ENCODE measurements at regions not wholly inside any gene's neighbourhood (a gene's known extent, or its start where the extent isn't known, plus 50 kb on each side); places are given as distances from the start of the nearest gene placed in this dataset.

DNA sequence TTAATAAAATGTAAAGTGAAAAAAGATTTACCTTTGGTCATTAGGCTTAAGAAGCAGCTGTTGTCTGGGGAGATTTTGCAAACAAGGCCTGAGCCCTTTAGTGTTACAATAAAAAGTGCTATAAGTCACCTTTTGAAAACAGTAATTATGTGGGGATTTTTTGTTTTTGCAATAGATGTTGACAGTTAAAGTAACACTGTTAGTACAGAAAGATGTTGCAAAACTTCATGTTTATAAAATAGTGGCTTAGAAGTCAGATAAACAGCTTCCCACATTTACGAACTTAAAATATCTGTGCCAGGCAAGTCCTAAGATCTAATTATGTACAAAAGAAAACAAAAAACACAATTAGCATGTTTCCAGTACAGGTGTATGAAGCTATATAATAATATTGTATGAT, 138.0 kb upstream of the IRS2 start:
- CTCF ChIA-PET, result no interaction called here
- POLR2A ChIA-PET, result no interaction called here
- in situ Hi-C loops (cut with HindIII; ENCODE audit: low pct_unique_long_range_greater_than_20kb, low sequenced_read_pairs) (no loop called here), intact Hi-C loops (cut with micrococcal nuclease; ENCODE audit: unreplicated experiment) (no loop called here)
- Histone ChIP-seq H3K36me3 (ENCODE audit: control insufficient read depth, insufficient read depth, low read length) (no peaks in the 10 kb centered on the region), H3K4me1 (ENCODE audit: control insufficient read depth, insufficient read depth, low read length) (no peaks in the 10 kb centered on the region), H3K9me3 (ENCODE audit: control insufficient read depth, insufficient read depth, low read depth, low read length) (no peaks in the 10 kb centered on the region), H3K4me3 (ENCODE audit: low read depth in 2 of 2, low read length in 2 of 2) (no peak overlapping the region), H3K27me3 (ENCODE audit: control insufficient read depth, insufficient read depth, low read length) (no peaks in the 10 kb centered on the region), H3K27ac (ENCODE audit: low read length) (no peak overlapping the region)
- TF ChIP-seq, protein P1, sequence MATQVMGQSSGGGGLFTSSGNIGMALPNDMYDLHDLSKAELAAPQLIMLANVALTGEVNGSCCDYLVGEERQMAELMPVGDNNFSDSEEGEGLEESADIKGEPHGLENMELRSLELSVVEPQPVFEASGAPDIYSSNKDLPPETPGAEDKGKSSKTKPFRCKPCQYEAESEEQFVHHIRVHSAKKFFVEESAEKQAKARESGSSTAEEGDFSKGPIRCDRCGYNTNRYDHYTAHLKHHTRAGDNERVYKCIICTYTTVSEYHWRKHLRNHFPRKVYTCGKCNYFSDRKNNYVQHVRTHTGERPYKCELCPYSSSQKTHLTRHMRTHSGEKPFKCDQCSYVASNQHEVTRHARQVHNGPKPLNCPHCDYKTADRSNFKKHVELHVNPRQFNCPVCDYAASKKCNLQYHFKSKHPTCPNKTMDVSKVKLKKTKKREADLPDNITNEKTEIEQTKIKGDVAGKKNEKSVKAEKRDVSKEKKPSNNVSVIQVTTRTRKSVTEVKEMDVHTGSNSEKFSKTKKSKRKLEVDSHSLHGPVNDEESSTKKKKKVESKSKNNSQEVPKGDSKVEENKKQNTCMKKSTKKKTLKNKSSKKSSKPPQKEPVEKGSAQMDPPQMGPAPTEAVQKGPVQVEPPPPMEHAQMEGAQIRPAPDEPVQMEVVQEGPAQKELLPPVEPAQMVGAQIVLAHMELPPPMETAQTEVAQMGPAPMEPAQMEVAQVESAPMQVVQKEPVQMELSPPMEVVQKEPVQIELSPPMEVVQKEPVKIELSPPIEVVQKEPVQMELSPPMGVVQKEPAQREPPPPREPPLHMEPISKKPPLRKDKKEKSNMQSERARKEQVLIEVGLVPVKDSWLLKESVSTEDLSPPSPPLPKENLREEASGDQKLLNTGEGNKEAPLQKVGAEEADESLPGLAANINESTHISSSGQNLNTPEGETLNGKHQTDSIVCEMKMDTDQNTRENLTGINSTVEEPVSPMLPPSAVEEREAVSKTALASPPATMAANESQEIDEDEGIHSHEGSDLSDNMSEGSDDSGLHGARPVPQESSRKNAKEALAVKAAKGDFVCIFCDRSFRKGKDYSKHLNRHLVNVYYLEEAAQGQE (IDR thresholded peaks at IDR 0.05; ENCODE audit: insufficient read depth in 1 of 2, low read depth in 2 of 2, low read length in 1 of 2), result no peak
- TF ChIP-seq TCF7L2 (IDR thresholded peaks at IDR 0.05; ENCODE audit: low read depth, low read length), result no peak
- TF ChIP-seq POLR2AphosphoS5 (IDR thresholded peaks at IDR 0.05; ENCODE audit: low read depth, low read length), result no peak
- TF ChIP-seq, protein P2, sequence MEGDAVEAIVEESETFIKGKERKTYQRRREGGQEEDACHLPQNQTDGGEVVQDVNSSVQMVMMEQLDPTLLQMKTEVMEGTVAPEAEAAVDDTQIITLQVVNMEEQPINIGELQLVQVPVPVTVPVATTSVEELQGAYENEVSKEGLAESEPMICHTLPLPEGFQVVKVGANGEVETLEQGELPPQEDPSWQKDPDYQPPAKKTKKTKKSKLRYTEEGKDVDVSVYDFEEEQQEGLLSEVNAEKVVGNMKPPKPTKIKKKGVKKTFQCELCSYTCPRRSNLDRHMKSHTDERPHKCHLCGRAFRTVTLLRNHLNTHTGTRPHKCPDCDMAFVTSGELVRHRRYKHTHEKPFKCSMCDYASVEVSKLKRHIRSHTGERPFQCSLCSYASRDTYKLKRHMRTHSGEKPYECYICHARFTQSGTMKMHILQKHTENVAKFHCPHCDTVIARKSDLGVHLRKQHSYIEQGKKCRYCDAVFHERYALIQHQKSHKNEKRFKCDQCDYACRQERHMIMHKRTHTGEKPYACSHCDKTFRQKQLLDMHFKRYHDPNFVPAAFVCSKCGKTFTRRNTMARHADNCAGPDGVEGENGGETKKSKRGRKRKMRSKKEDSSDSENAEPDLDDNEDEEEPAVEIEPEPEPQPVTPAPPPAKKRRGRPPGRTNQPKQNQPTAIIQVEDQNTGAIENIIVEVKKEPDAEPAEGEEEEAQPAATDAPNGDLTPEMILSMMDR (IDR thresholded peaks at IDR 0.05), result no peak
- no peak for TF ChIP-seq SIN3A (IDR thresholded peaks at IDR 0.05; ENCODE audit: borderline replicate concordance, insufficient read depth, low read depth, low read length)
- ATAC-seq (no peak), DNase-seq (ENCODE audit: low read depth, low spot score) (no peak)
- BruUV-seq (replicated peaks), result no TSS peak

DNA sequence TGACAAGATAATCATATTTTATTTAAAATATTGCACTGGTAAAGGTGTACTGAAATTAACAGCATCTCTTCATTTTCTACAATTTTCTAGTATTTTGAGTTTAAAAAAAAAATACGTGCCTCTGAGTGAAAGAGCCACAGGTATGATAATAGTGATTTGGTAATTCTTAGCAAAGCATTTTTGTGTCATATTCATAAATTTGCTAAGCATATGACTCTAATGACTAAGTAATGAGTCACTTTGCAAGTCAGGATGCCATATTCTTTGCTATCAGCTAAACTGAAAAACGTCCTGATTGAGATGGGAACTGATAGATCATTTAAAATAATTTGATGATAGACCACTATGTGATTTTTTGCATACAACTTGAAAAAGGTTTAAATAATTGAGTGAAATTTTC, 136.1 kb upstream of the IRS2 start:
- BruUV-seq (replicated peaks), result no TSS peak
- in situ Hi-C loops (cut with HindIII; ENCODE audit: low pct_unique_long_range_greater_than_20kb, low sequenced_read_pairs) (no loop called here), intact Hi-C loops (cut with micrococcal nuclease; ENCODE audit: unreplicated experiment) (no loop called here)
- TF ChIP-seq SIN3A (IDR thresholded peaks at IDR 0.05; ENCODE audit: borderline replicate concordance, insufficient read depth, low read depth, low read length) (no peak), TCF7L2 (IDR thresholded peaks at IDR 0.05; ENCODE audit: low read depth, low read length) (no peak), POLR2AphosphoS5 (IDR thresholded peaks at IDR 0.05; ENCODE audit: low read depth, low read length) (no peak)
- TF ChIP-seq, protein P2 (IDR thresholded peaks at IDR 0.05), result no peak
- TF ChIP-seq, protein P1 (IDR thresholded peaks at IDR 0.05; ENCODE audit: insufficient read depth in 1 of 2, low read depth in 2 of 2, low read length in 1 of 2), result no peak
- CTCF ChIA-PET, result no interaction called here
- Histone ChIP-seq H3K4me1 (ENCODE audit: control insufficient read depth, insufficient read depth, low read length) (no peaks in the 10 kb centered on the region), H3K36me3 (ENCODE audit: control insufficient read depth, insufficient read depth, low read length) (no peaks in the 10 kb centered on the region), H3K9me3 (ENCODE audit: control insufficient read depth, insufficient read depth, low read depth, low read length) (no peaks in the 10 kb centered on the region), H3K27me3 (ENCODE audit: control insufficient read depth, insufficient read depth, low read length) (no peaks in the 10 kb centered on the region), H3K4me3 (ENCODE audit: low read depth in 2 of 2, low read length in 2 of 2) (no peak overlapping the region), H3K27ac (ENCODE audit: low read length) (no peak overlapping the region)
- ATAC-seq (no peak), DNase-seq (ENCODE audit: low read depth, low spot score) (no peak)
- POLR2A ChIA-PET, result no interaction called here
